ENCODE measurements at regions not wholly inside any gene's neighbourhood (a gene's known extent, or its start where the extent isn't known, plus 50 kb on each side); places are given as distances from the start of the nearest gene placed in this dataset.
"Not testable (repeated sequence)": the region's sequence is repeated elsewhere in the genome, so short reads cannot be mapped to it uniquely, and the experiment has no call there.

DNA sequence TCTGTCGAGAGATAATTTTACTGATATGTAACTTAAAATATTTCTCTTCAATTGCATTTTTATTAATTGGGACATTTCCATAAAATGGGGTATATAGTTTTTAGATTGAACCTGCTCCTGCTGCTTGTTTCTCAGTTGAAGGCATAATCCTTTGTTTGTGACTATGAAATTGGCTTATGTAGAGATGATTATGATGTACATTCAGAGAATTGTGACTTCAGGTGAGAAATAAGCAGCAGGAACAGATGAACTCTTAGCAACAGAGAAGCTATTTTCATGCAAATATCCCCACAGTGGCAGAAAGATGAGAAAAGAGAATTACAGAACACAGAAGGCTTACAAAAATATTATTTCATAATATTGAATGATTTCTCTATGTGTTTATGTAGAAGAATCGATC is 1499.5 kb upstream of the ADGRL3 start:
- H3K36me3 ChIP-seq = no peaks in the 10 kb centered on the region
- intact Hi-C loops (cut with micrococcal nuclease) = no loop called here
- no peak for DNase-seq
- TF ChIP-seq, protein P1, sequence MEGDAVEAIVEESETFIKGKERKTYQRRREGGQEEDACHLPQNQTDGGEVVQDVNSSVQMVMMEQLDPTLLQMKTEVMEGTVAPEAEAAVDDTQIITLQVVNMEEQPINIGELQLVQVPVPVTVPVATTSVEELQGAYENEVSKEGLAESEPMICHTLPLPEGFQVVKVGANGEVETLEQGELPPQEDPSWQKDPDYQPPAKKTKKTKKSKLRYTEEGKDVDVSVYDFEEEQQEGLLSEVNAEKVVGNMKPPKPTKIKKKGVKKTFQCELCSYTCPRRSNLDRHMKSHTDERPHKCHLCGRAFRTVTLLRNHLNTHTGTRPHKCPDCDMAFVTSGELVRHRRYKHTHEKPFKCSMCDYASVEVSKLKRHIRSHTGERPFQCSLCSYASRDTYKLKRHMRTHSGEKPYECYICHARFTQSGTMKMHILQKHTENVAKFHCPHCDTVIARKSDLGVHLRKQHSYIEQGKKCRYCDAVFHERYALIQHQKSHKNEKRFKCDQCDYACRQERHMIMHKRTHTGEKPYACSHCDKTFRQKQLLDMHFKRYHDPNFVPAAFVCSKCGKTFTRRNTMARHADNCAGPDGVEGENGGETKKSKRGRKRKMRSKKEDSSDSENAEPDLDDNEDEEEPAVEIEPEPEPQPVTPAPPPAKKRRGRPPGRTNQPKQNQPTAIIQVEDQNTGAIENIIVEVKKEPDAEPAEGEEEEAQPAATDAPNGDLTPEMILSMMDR (IDR thresholded peaks at IDR 0.05; ENCODE audit: borderline replicate concordance) = no peak
- no peaks in the 10 kb centered on the region for H3K4me1 ChIP-seq
- no peaks in the 10 kb centered on the region for H3K27me3 ChIP-seq (ENCODE audit: low read depth)
- no peak overlapping the region for H3K27ac ChIP-seq (replicated peaks)
- no peak overlapping the region for H3K4me3 ChIP-seq
- no peaks in the 10 kb centered on the region for H3K9me3 ChIP-seq (replicated peaks)

DNA sequence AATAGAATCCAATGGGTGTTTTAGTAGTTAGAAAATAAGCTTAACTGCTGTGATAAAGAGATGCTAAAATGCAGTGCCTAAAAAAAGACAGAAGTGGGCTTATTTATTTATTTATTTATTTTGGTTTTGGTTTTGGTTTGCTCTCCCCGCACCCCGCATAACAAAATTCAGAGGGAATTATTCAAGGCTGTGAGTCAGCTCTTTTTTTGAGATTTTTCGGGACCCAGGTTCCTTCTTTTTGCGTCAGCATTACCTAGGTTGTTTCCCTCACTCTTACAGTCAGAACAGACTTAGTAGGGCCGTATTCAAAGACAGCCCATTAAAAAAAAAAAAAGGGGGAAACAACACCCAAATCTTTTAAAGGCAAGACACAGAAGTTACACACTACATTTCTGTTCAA is 1495.5 kb upstream of the ADGRL3 start:
- DNase-seq = no peak
- H3K36me3 ChIP-seq = no peaks in the 10 kb centered on the region
- no peak overlapping the region for H3K27ac ChIP-seq (replicated peaks)
- no peak overlapping the region for H3K4me3 ChIP-seq
- no peaks in the 10 kb centered on the region for H3K27me3 ChIP-seq (ENCODE audit: low read depth)
- intact Hi-C loops (cut with micrococcal nuclease) = no loop called here
- no peaks in the 10 kb centered on the region for H3K4me1 ChIP-seq
- H3K9me3 ChIP-seq (replicated peaks) = no peaks in the 10 kb centered on the region
- TF ChIP-seq, protein P1 (IDR thresholded peaks at IDR 0.05; ENCODE audit: borderline replicate concordance) = no peak

DNA sequence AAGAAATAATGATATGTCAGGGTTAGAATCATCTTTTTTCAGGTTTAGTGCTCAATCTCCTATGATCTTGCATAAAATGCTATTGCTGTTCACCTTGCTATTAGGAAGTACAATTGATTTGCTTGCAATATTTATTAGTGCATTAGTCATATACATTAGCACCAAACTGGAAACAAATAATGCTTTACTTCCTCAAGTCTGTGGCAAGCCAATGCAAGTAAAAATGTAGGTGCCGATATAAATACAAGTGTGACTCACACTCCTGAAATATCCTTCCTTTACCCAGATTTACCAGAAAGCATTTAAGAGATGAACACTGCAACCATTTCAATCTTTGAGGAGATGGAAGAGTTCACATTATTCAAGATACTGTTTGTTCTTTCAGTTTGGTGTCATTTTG is 1487.7 kb upstream of the ADGRL3 start:
- DNase-seq = no peak
- Histone ChIP-seq H3K4me1 (no peaks in the 10 kb centered on the region), H3K27ac (replicated peaks) (no peak overlapping the region), H3K27me3 (ENCODE audit: low read depth) (no peaks in the 10 kb centered on the region), H3K36me3 (no peaks in the 10 kb centered on the region), H3K4me3 (no peak overlapping the region), H3K9me3 (replicated peaks) (no peaks in the 10 kb centered on the region)
- intact Hi-C loops (cut with micrococcal nuclease) = no loop called here
- TF ChIP-seq, protein P1 (IDR thresholded peaks at IDR 0.05; ENCODE audit: borderline replicate concordance) = no peak

DNA sequence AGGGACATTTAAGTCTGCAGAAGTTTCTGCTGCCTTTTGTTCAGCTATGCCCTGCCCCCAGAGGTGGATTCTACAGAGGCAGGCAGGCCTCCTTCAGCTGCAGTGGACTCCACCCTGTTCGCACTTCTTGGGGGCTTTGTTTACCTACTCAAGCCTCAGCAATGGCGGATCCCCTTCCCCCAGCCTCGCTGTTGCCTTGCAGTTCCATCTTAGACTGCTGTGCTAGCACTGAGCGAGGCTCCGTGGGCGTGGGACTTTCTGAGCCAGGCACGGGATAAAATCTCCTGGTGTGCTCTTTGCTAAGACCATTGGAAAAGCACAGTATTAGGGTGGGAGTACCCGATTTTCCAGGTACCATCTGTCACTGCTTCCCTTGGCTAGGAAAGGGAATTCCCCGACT is 1475.8 kb upstream of the ADGRL3 start:
- H3K27ac ChIP-seq (replicated peaks); H3K4me1 ChIP-seq; H3K36me3 ChIP-seq; intact Hi-C loops (cut with micrococcal nuclease); H3K27me3 ChIP-seq (ENCODE audit: low read depth); H3K4me3 ChIP-seq; DNase-seq: not testable (repeated sequence)
- peaks cover 32% of the 10 kb centered on the region for H3K9me3 ChIP-seq (replicated peaks)

DNA sequence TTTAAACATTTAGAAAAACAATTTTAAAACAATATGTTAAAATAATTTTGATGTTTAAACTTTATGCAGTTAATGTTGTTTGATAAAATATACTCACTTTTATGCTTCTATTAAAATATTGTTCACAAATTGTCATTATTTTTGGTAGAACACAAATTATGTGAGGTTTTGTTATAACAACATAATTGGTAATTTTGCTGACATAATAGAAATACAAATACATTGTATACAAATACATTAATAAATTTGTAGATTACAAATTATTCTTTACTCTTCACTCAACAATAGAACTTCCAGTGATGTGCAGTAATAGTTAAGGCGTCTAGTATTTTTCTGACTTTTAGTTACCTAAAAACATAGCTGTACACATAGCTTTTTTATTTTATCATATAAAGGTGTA is 1472.4 kb upstream of the ADGRL3 start:
- intact Hi-C loops (cut with micrococcal nuclease) = no loop called here
- Histone ChIP-seq H3K27ac (replicated peaks) (no peak overlapping the region), H3K36me3 (no peaks in the 10 kb centered on the region), H3K27me3 (ENCODE audit: low read depth) (no peaks in the 10 kb centered on the region), H3K4me1 (no peaks in the 10 kb centered on the region), H3K4me3 (no peak overlapping the region), H3K9me3 (replicated peaks) (peaks cover 18% of the 10 kb centered on the region)
- no peak for DNase-seq
- TF ChIP-seq, protein P1 (IDR thresholded peaks at IDR 0.05; ENCODE audit: borderline replicate concordance) = no peak

DNA sequence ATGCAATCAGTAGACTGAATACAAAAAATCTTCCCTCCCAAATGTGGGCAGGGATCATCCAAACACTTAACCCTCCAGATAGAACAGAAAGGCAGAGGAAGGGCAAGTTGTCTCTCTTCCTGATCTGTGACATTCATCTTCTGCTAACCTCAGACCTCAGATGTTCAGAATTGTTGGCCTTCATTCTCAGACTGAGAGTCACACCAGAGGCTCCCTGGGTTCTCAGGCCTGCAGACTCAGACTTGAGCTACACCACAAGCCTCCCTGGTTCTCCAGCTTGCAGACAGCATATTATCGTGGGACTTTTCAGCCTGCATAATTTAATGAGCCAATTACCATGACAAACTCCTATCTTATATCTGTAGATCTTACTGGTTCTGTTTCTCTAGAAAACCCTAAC is 1471.6 kb upstream of the ADGRL3 start:
- Histone ChIP-seq H3K4me1 (no peaks in the 10 kb centered on the region), H3K27ac (replicated peaks) (no peak overlapping the region), H3K27me3 (ENCODE audit: low read depth) (no peaks in the 10 kb centered on the region), H3K9me3 (replicated peaks) (peaks cover 17% of the 10 kb centered on the region), H3K4me3 (no peak overlapping the region), H3K36me3 (no peaks in the 10 kb centered on the region)
- TF ChIP-seq, protein P1 (IDR thresholded peaks at IDR 0.05; ENCODE audit: borderline replicate concordance) = no peak
- intact Hi-C loops (cut with micrococcal nuclease) = no loop called here
- no peak for DNase-seq

All from left ventricle myocardium inferior (tissue), 1 donor.